Endodermal cell (in vitro differentiated cells): ENCODE measurements at regions not wholly inside any gene's neighbourhood (a gene's known extent, or its start where the extent isn't known, plus 50 kb on each side); places are given as distances from the start of the nearest gene placed in this dataset.

Experiments
- DNase-seq: peaks from one replicate; pipeline ENCODE4 v3.0.0-alpha.2; 2017
- H3K27ac ChIP-seq: 2 replicates; pipeline ENCODE4 v1.5.1; 2013; ENCODE audit warnings: mild to moderate bottlenecking, low read depth, low read length, moderate library complexity
- H3K27me3 ChIP-seq: 2 replicates; pipeline ENCODE4 v1.6.1; 2013; ENCODE audit warnings: mild to moderate bottlenecking, low read length, moderate library complexity; ENCODE audit not compliant: insufficient read depth, control insufficient read depth, poor library complexity, severe bottlenecking
- H3K36me3 ChIP-seq: 2 replicates; pipeline ENCODE4 v1.7.0; 2013; ENCODE audit warnings: mild to moderate bottlenecking, low read length, moderate library complexity; ENCODE audit not compliant: control insufficient read depth, insufficient read depth
- H3K4me1 ChIP-seq: one replicate; pipeline ENCODE4 v1.7.0; 2013; ENCODE audit warnings: low read length; ENCODE audit not compliant: control insufficient read depth, insufficient read depth
- H3K4me3 ChIP-seq: 2 replicates; pipeline ENCODE4 v1.5.1; 2013; ENCODE audit warnings: mild to moderate bottlenecking, low read length, moderate library complexity
- H3K9ac ChIP-seq: 2 replicates; pipeline ENCODE4 v1.6.1; 2013; ENCODE audit warnings: mild to moderate bottlenecking, low read length, moderate library complexity; ENCODE audit not compliant: poor library complexity, severe bottlenecking; ENCODE audit errors: extremely low read depth
- H3K9me3 ChIP-seq: 2 replicates; pipeline ENCODE4 v1.6.1; 2013; ENCODE audit warnings: mild to moderate bottlenecking, low read length, moderate library complexity; ENCODE audit not compliant: control insufficient read depth
- H3K27ac Mint-ChIP-seq: 2 replicates; pipeline ENCODE4 v1.8.0; 2020; ENCODE audit warnings: mixed read lengths
- H3K27me3 Mint-ChIP-seq: 2 replicates; pipeline ENCODE4 v1.8.0; 2021; ENCODE audit warnings: mild to moderate bottlenecking, mixed read lengths; ENCODE audit not compliant: insufficient read depth
- H3K36me3 Mint-ChIP-seq: 2 replicates; pipeline ENCODE4 v1.8.0; 2020; ENCODE audit warnings: low read depth, mixed read lengths
- H3K4me1 Mint-ChIP-seq: 2 replicates; pipeline ENCODE4 v1.8.0; 2020; ENCODE audit warnings: mixed read lengths
- H3K4me3 Mint-ChIP-seq: 2 replicates; pipeline ENCODE4 v1.8.0; 2020; ENCODE audit warnings: mild to moderate bottlenecking, moderate library complexity, mixed read lengths
- H3K9me3 Mint-ChIP-seq: 2 replicates; pipeline ENCODE4 v1.8.0; 2020; ENCODE audit warnings: mild to moderate bottlenecking, mixed read lengths
- CTCF ChIP-seq: fragments of 200-600 bp; sonication (generic); conservative IDR thresholded peaks from 2 replicates; pipeline ENCODE4 v1.5.0; 2021; ENCODE audit warnings: antibody characterized with exemption, mild to moderate bottlenecking
- WGBS, 2 experiments: methylation state at CpG; one replicate each; pipeline versions ENCODE4 v1.1.5 to v1.1.7; 2013; ENCODE audit warnings: missing lambda C conversion rate in 2 of 2, mixed read lengths in 1 of 2; ENCODE audit not compliant: insufficient coverage in 1 of 2, insufficient read length in 1 of 2; 5-methylcytosine and 5-hydroxymethylcytosine counted together

- Histone ChIP-seq H3K4me3 (no peak overlapping the region), H3K27ac (no peak overlapping the region), H3K27me3 (no peaks in the 10 kb centered on the region), H3K4me1 (no peaks in the 10 kb centered on the region), H3K9me3 (no peaks in the 10 kb centered on the region), H3K9ac (no peak overlapping the region), H3K36me3 (no peaks in the 10 kb centered on the region)
- H3K9me3 Mint-ChIP-seq = no peaks in the 10 kb centered on the region
- no peak for TF ChIP-seq CTCF
- H3K4me1 Mint-ChIP-seq = peaks cover 3% of the 10 kb centered on the region
- no peak overlapping the region for H3K27ac Mint-ChIP-seq
- H3K27me3 Mint-ChIP-seq = no peaks in the 10 kb centered on the region
- H3K4me3 Mint-ChIP-seq = no peak overlapping the region
- 93% methylated on average over 2 of the region's 2 CpGs; no CpG with 5 or more reads in 1 of the 2 experiments for WGBS, 2 experiments
- DNase-seq = no peak
- no peaks in the 10 kb centered on the region for H3K36me3 Mint-ChIP-seq
Measured at GRCh38 chr6:100289285-100289684, 175.4 kb downstream of the SIM1 start.

GRCh38 chr6:100288311-100288710, 176.4 kb downstream of the SIM1 start:
- Histone ChIP-seq H3K4me3 (no peak overlapping the region), H3K9ac (no peak overlapping the region), H3K36me3 (no peaks in the 10 kb centered on the region), H3K27me3 (no peaks in the 10 kb centered on the region), H3K4me1 (no peaks in the 10 kb centered on the region), H3K9me3 (no peaks in the 10 kb centered on the region), H3K27ac (no peak overlapping the region)
- 86 to 93% methylated on average over 1 to 2 of the region's 4 CpGs for WGBS, 2 experiments
- H3K36me3 Mint-ChIP-seq = no peaks in the 10 kb centered on the region
- no peak overlapping the region for H3K4me3 Mint-ChIP-seq
- no peak for TF ChIP-seq CTCF
- no peak overlapping the region for H3K27ac Mint-ChIP-seq
- no peak for DNase-seq
- H3K27me3 Mint-ChIP-seq = no peaks in the 10 kb centered on the region
- no peaks in the 10 kb centered on the region for H3K9me3 Mint-ChIP-seq
- H3K4me1 Mint-ChIP-seq = peaks cover 5% of the 10 kb centered on the region

- Histone ChIP-seq H3K9me3 (no peaks in the 10 kb centered on the region), H3K9ac (no peak overlapping the region), H3K4me1 (peaks cover 3% of the 10 kb centered on the region), H3K36me3 (no peaks in the 10 kb centered on the region), H3K27ac (no peak overlapping the region), H3K4me3 (no peak overlapping the region), H3K27me3 (no peaks in the 10 kb centered on the region)
- no peak for TF ChIP-seq CTCF
- peak; percentile 74 for DNase-seq
- no peaks in the 10 kb centered on the region for H3K9me3 Mint-ChIP-seq
- H3K27me3 Mint-ChIP-seq = no peaks in the 10 kb centered on the region
- H3K4me1 Mint-ChIP-seq = peaks cover 8% of the 10 kb centered on the region
- H3K27ac Mint-ChIP-seq = no peak overlapping the region
- H3K4me3 Mint-ChIP-seq = no peak overlapping the region
- no peaks in the 10 kb centered on the region for H3K36me3 Mint-ChIP-seq
Measured at GRCh38 chr6:100283285-100283684, 181.4 kb downstream of the SIM1 start.
